K562 (cell line): ENCODE measurements at regions not wholly inside any gene's neighbourhood (a gene's known extent, or its start where the extent isn't known, plus 50 kb on each side); places are given as distances from the start of the nearest gene placed in this dataset.

Source experiments
- ATAC-seq: fragments of 200-7000 bp; cut with Tn5 transposase; 3 replicates; pipeline ENCODE4 v1.9.1; 2020; ENCODE audit warnings: moderate library complexity
- BruUV-seq: library from RNA; stranded (reverse); fragments of 400-500 nt; replicated peaks from 2 replicates; lab custom pipeline; 2021; lab: Mats Ljungman, UMichigan
- CTCF ChIA-PET: fragments of 300-600 bp; formaldehyde crosslinking; extraction: SDS; loops from one replicate; lab custom pipeline; 2021; ENCODE audit warnings: low intra/inter-chr PET ratio; lab: Yijun Ruan, JAX
- POLR2A ChIA-PET: fragments of 300-600, 350-650 bp; sonication (Branson Sonifier 250); formaldehyde crosslinking; extraction: SDS; loops from one replicate; lab custom pipeline; 2021; ENCODE audit warnings: antibody characterized with exemption, inconsistent platforms; lab: Yijun Ruan, JAX
- DNase-seq, 4 experiments: peaks; one replicate each; pipeline versions ENCODE4 v3.0.0 to v3.0.0-alpha.2; 2011 to 2018; ENCODE audit warnings: low spot score in 3 of 4, mixed read lengths in 3 of 4; ENCODE audit errors: extremely low read depth in 1 of 4
- FAIRE-seq: peaks from 2 replicates; lab custom pipeline; 2011; peaks lifted over from hg19 to GRCh38; lab: Jason Lieb, UNC
- H2AFZ ChIP-seq: 2 replicates; pipeline ENCODE4 v1.6.0; 2011; ENCODE audit warnings: low read depth, low read length, control low read depth, inconsistent platforms
- H3K27ac ChIP-seq: fragments of 200-600 bp; 3 replicates; pipeline ENCODE4 v1.8.0; 2011; ENCODE audit warnings: low read depth, mild to moderate bottlenecking, control low read depth, inconsistent platforms, low read length, moderate library complexity, mixed read lengths; ENCODE audit errors: extremely low read depth
- H3K27me3 ChIP-seq, 2 experiments: fragments of 300-600 bp in 1 of 2; 2 replicates in 1 of 2; 3 replicates in 1 of 2; pipeline versions ENCODE4 v1.6.0 to v1.8.0; 2011; ENCODE audit warnings: inconsistent platforms in 2 of 2, low read length in 2 of 2, mild to moderate bottlenecking in 1 of 2, mixed read lengths in 1 of 2, moderate library complexity in 1 of 2; ENCODE audit not compliant: control insufficient read depth in 2 of 2, insufficient read depth in 2 of 2
- H3K36me3 ChIP-seq: fragments of 300-600 bp; 3 replicates; pipeline ENCODE4 v1.8.0; 2011; ENCODE audit warnings: mild to moderate bottlenecking, low read length, inconsistent platforms; ENCODE audit not compliant: control insufficient read depth, insufficient read depth
- H3K4me1 ChIP-seq, 2 experiments: fragments of 200-600 bp in 1 of 2; replicated peaks in 1 of 2; 2 replicates in 1 of 2; 3 replicates in 1 of 2; pipeline versions ENCODE4 v1.5.1 to v1.8.0; 2011; ENCODE audit warnings: inconsistent platforms in 2 of 2, low read length in 2 of 2, mild to moderate bottlenecking in 1 of 2, mixed read lengths in 1 of 2, moderate library complexity in 1 of 2; ENCODE audit not compliant: control insufficient read depth in 2 of 2, insufficient read depth in 2 of 2
- H3K4me2 ChIP-seq: 2 replicates; pipeline ENCODE4 v1.6.1; 2011; ENCODE audit warnings: low read length, control low read depth, inconsistent platforms, mixed read lengths; ENCODE audit not compliant: insufficient read depth
- H3K4me3 ChIP-seq: fragments of 200-600 bp; sonication (generic), shearing (Covaris generic); 2 replicates; pipeline ENCODE4 v1.5.1; 2016; ENCODE audit warnings: control low read depth, inconsistent platforms
- H3K79me2 ChIP-seq: fragments of 200-600 bp; 3 replicates; pipeline ENCODE4 v1.8.0; 2011; ENCODE audit warnings: low read length, inconsistent platforms; ENCODE audit not compliant: control insufficient read depth, insufficient read depth
- H3K9ac ChIP-seq, 2 experiments: 2 replicates each; pipeline versions ENCODE4 v1.6.0 to v1.6.1; 2011; ENCODE audit warnings: low read depth in 2 of 2, low read length in 2 of 2, control low read depth in 1 of 2, inconsistent platforms in 1 of 2, mild to moderate bottlenecking in 1 of 2, mixed read lengths in 1 of 2; ENCODE audit not compliant: insufficient read depth in 1 of 2
- H3K9me1 ChIP-seq: one replicate; pipeline ENCODE4 v1.6.0; 2011; ENCODE audit warnings: inconsistent platforms, mild to moderate bottlenecking, low read length, moderate library complexity; ENCODE audit not compliant: control insufficient read depth, insufficient read depth
- H3K9me3 ChIP-seq: replicated peaks from 2 replicates; pipeline ENCODE4 v1.5.1; 2011; ENCODE audit warnings: low read depth, low read length, inconsistent platforms; ENCODE audit not compliant: control insufficient read depth, insufficient read depth
- H4K20me1 ChIP-seq: replicated peaks from 2 replicates; pipeline ENCODE4 v1.6.1; 2011; ENCODE audit warnings: low read length, inconsistent platforms, mixed read lengths; ENCODE audit not compliant: control insufficient read depth, insufficient read depth
- BCL6 ChIP-seq: fragments of 250-450 bp; sonication (Bioruptor Pico); IDR thresholded peaks from 2 replicates; pipeline ENCODE4 v1.4.0; 2020
- DNMT1 ChIP-seq: fragments of 450-650 bp; IDR thresholded peaks from 2 replicates; pipeline ENCODE4 v1.6.1; 2016; ENCODE audit warnings: antibody characterized with exemption, mild to moderate bottlenecking
- E4F1 ChIP-seq: fragments of 250-450 bp; sonication (Bioruptor Pico); IDR thresholded peaks from 2 replicates; pipeline ENCODE4 v1.5.0; 2021; ENCODE audit warnings: mild to moderate bottlenecking, borderline replicate concordance
- HDAC6 ChIP-seq: IDR thresholded peaks from 2 replicates; pipeline ENCODE4 v1.6.1; 2012; ENCODE audit warnings: low read depth, mild to moderate bottlenecking, control low read depth, inconsistent platforms, low read length, moderate library complexity
- ILK ChIP-seq: fragments of 450-650 bp; IDR thresholded peaks from 2 replicates; pipeline ENCODE4 v1.6.1; 2016; ENCODE audit warnings: missing genetic modification characterization, low read depth, mild to moderate bottlenecking, missing compliant biosample characterization, moderate library complexity, borderline replicate concordance
- RCOR1 ChIP-seq, 2 experiments: IDR thresholded peaks; 2 replicates each; pipeline ENCODE4 v1.6.1; 2012; ENCODE audit warnings: low read depth in 2 of 2, low read length in 2 of 2, borderline replicate concordance in 1 of 2, improper control_type of control experiment in 1 of 2
- TAF1 ChIP-seq: IDR thresholded peaks from 2 replicates; pipeline ENCODE4 v1.6.1; 2011; ENCODE audit warnings: mild to moderate bottlenecking, low read length, moderate library complexity; ENCODE audit not compliant: insufficient read depth, control insufficient read depth, severe bottlenecking; ENCODE audit errors: extremely low read depth
- TCF3 ChIP-seq: sonication (generic); formaldehyde crosslinking; IDR thresholded peaks from 2 replicates; pipeline ENCODE4 v1.4.0; 2020; ENCODE audit warnings: mild to moderate bottlenecking, missing genetic modification reagents
- TFAM ChIP-seq: fragments of 250-450 bp; sonication (Bioruptor Pico); conservative IDR thresholded peaks from 2 replicates; pipeline ENCODE4 v1.5.0; 2021; ENCODE audit warnings: mild to moderate bottlenecking, moderate library complexity
- TSC22D4 ChIP-seq: fragments of 450-650 bp; IDR thresholded peaks from 2 replicates; pipeline ENCODE4 v1.6.1; 2016; ENCODE audit warnings: missing genetic modification characterization, missing biosample characterization, control low read depth
- ZBTB5 ChIP-seq: fragments of 450-650 bp; IDR thresholded peaks from 2 replicates; pipeline ENCODE4 v1.6.1; 2017; ENCODE audit warnings: antibody characterized with exemption
- ZFX ChIP-seq: sonication (generic); formaldehyde crosslinking; IDR thresholded peaks from 2 replicates; pipeline ENCODE4 v1.8.0; 2022; ENCODE audit warnings: mild to moderate bottlenecking, missing genetic modification reagents, moderate library complexity
- ZKSCAN8 ChIP-seq: fragments of 200-800 bp; sonication (Bioruptor generic); IDR thresholded peaks from 2 replicates; pipeline ENCODE4 v1.6.1; 2016; ENCODE audit warnings: missing genetic modification characterization, missing compliant biosample characterization
- ZNF217 ChIP-seq: sonication (generic); formaldehyde crosslinking; IDR thresholded peaks from 2 replicates; pipeline ENCODE4 v1.8.0; 2022; ENCODE audit warnings: mild to moderate bottlenecking, missing genetic modification reagents
- ZNF398 ChIP-seq: fragments of 250-450 bp; sonication (Bioruptor Pico); IDR thresholded peaks from 2 replicates; pipeline ENCODE4 v1.8.0; 2021; ENCODE audit warnings: moderate library complexity, mild to moderate bottlenecking, inconsistent platforms
- ZNF57 ChIP-seq: fragments of 450-650 bp; formaldehyde crosslinking; IDR thresholded peaks from 2 replicates; pipeline ENCODE4 v1.4.0; 2020; ENCODE audit warnings: mild to moderate bottlenecking, moderate library complexity
- ZNF717 ChIP-seq: fragments of 250-450 bp; sonication (Bioruptor Pico); IDR thresholded peaks from 2 replicates; pipeline ENCODE4 v1.5.0; 2021
- WGBS: fragments of 100-300 bp; shearing (Covaris generic); methylation state at CpG from one replicate; pipeline ENCODE4 v1.1.6; 2016; ENCODE audit warnings: low coverage, mixed read lengths; ENCODE audit not compliant: insufficient coverage; ENCODE audit errors: missing lambda C conversion rate; 5-methylcytosine and 5-hydroxymethylcytosine counted together
- in situ Hi-C: fragments of 300-500 bp; cut with MboI; formaldehyde crosslinking; loops from 4 replicates; pipeline ENCODE4 v1.15.0; 2018; ENCODE audit warnings: inconsistent platforms, mixed read lengths
- intact Hi-C: fragments of 100-400 bp; cut with micrococcal nuclease; formaldehyde crosslinking; loops from 2 replicates; pipeline ENCODE4 v1.14.2; 2022

- TF ChIP-seq ZNF717 (CRISPR knock-in tag), result no peak
Observed at GRCh38 chr10:124160176-124160575, 66.8 kb upstream of the CHST15 start (continued).

- 0% methylated on average over 4 of the region's 5 CpGs for WGBS
- no peaks in the 10 kb centered on the region for H3K9me3 ChIP-seq
- H3K4me1 ChIP-seq, result no peaks in the 10 kb centered on the region
- H3K27me3 ChIP-seq, result peaks cover 0 to 10% of the 10 kb centered on the region in 2 experiments; a peak in 1 of 5 replicates
- H3K9ac ChIP-seq, result no peak overlapping the region
- no peak for ATAC-seq
- H3K4me2 ChIP-seq, result no peak overlapping the region
- no peaks in the 10 kb centered on the region for H3K9me1 ChIP-seq
- intact Hi-C loops, result no loop called here
- TF ChIP-seq TAF1 (no peak), HDAC6 (no peak), BCL6 (CRISPR knock-in tag) (no peak), DNMT1 (no peak), TCF3 (CRISPR knock-in tag) (no peak), ZKSCAN8 (CRISPR knock-in tag) (no peak), ILK (no peak), ZFX (CRISPR knock-in tag) (no peak), RCOR1 (IDR thresholded peaks at IDR 0.05; ENCODE audit: borderline replicate concordance in 1 of 2, low read depth in 2 of 2, low read length in 2 of 2) (no peak), TFAM (no peak), ZNF217 (CRISPR knock-in tag) (no peak), ZNF57 (CRISPR knock-in tag) (no peak), ZNF398 (CRISPR knock-in tag) (no peak), E4F1 (CRISPR knock-in tag) (no peak), TSC22D4 (no peak), ZBTB5 (no peak)
- H3K27ac ChIP-seq, result no peak overlapping the region
- H3K4me3 ChIP-seq, result no peak overlapping the region
- no peak overlapping the region for H2AFZ ChIP-seq
- no TSS peak for BruUV-seq
- no peaks in the 10 kb centered on the region for H3K79me2 ChIP-seq
- no peak for DNase-seq
- ChIA-PET CTCF (no interaction called here), POLR2A (no interaction called here)
- H4K20me1 ChIP-seq, result no peaks in the 10 kb centered on the region
- no peak for FAIRE-seq
- in situ Hi-C loops, result no loop called here
- no peaks in the 10 kb centered on the region for H3K36me3 ChIP-seq
Observed at GRCh38 chr10:124159153-124159552, 65.8 kb upstream of the CHST15 start.
